Gastroesophageal sphincter (tissue), 3 donors: ENCODE measurements at regions not wholly inside any gene's neighbourhood (a gene's known extent, or its start where the extent isn't known, plus 50 kb on each side); places are given as distances from the start of the nearest gene placed in this dataset.

Experiments
- CTCF ChIP-seq, 4 experiments: fragments of 200-600 bp in 2 of 4; fragments of 450-650 bp in 2 of 4; sonication (generic) in 1 of 4; IDR thresholded peaks; one replicate each; pipeline ENCODE4 v1.5.1; 2017 to 2019; ENCODE audit warnings: antibody characterized with exemption in 4 of 4, mild to moderate bottlenecking in 2 of 4, moderate library complexity in 2 of 4
- POLR2A ChIP-seq, 2 donors: fragments of 450-650 bp; IDR thresholded peaks; one replicate each; pipeline ENCODE4 v1.6.1; 2017; ENCODE audit warnings: antibody characterized with exemption in 2 of 2, mild to moderate bottlenecking in 2 of 2, moderate library complexity in 1 of 2

- TF ChIP-seq POLR2A (IDR thresholded peaks at IDR 0.05) = no peak
- TF ChIP-seq CTCF (IDR thresholded peaks at IDR 0.05) = no peak
Measured at GRCh38 chr11:45071232-45071631, 75.2 kb upstream of the PRDM11 start.
